HepG2 (cell line): ENCODE measurements at regions not wholly inside any gene's neighbourhood (a gene's known extent, or its start where the extent isn't known, plus 50 kb on each side); places are given as distances from the start of the nearest gene placed in this dataset.

Experiments
- ATAC-seq: fragments of 200-7000 bp; cut with Tn5 transposase; 3 replicates; pipeline ENCODE4 v1.9.1; 2020; ENCODE audit warnings: mild to moderate bottlenecking, moderate library complexity
- BruUV-seq: library from RNA; stranded (reverse); fragments of 400-500 nt; replicated peaks from 2 replicates; lab custom pipeline; 2021; lab: Mats Ljungman, UMichigan
- CTCF ChIA-PET: fragments of 300-600 bp; formaldehyde crosslinking; extraction: SDS; loops from one replicate; lab custom pipeline; 2021; ENCODE audit warnings: low total read pairs, inconsistent platforms, low intra/inter-chr PET ratio; lab: Yijun Ruan, JAX
- POLR2A ChIA-PET: fragments of 350-600 bp; sonication (Branson Sonifier 250); formaldehyde crosslinking; loops from one replicate; lab custom pipeline; 2020; ENCODE audit warnings: antibody characterized with exemption, inconsistent platforms; lab: Yijun Ruan, JAX
- DNase-seq: peaks from one replicate; pipeline ENCODE4 v3.0.0-alpha.2; 2015; ENCODE audit warnings: low spot score
- FAIRE-seq: peaks from 3 replicates; lab custom pipeline; 2011; peaks lifted over from hg19 to GRCh38; lab: Jason Lieb, UNC
- H2AFZ ChIP-seq: one replicate; pipeline ENCODE4 v1.6.1; 2011; ENCODE audit warnings: low read length, inconsistent platforms
- H3K27ac ChIP-seq: fragments of 300-600 bp; 3 replicates; pipeline ENCODE4 v1.8.0; 2011; ENCODE audit warnings: mixed run types, mild to moderate bottlenecking, mixed read lengths, low read length, inconsistent platforms; ENCODE audit not compliant: insufficient read depth; ENCODE audit errors: extremely low read length
- H3K27me3 ChIP-seq, 2 experiments: fragments of 200-600 bp in 1 of 2; 2 replicates in 1 of 2; 3 replicates in 1 of 2; pipeline versions ENCODE4 v1.6.0 to v1.8.0; 2011; ENCODE audit warnings: low read length in 2 of 2, mild to moderate bottlenecking in 2 of 2, moderate library complexity in 2 of 2, inconsistent platforms in 1 of 2; ENCODE audit not compliant: insufficient read depth in 2 of 2, control insufficient read depth in 1 of 2
- H3K36me3 ChIP-seq, 2 experiments: fragments of 200-600 bp in 1 of 2; replicated peaks in 1 of 2; 2 replicates in 1 of 2; 3 replicates in 1 of 2; pipeline versions ENCODE4 v1.5.1 to v1.8.0; 2011; ENCODE audit warnings: low read length in 2 of 2, inconsistent platforms in 1 of 2; ENCODE audit not compliant: insufficient read depth in 2 of 2, control insufficient read depth in 1 of 2
- H3K4me1 ChIP-seq: 2 replicates; pipeline ENCODE4 v1.5.1; 2012; ENCODE audit warnings: low read length, inconsistent platforms; ENCODE audit not compliant: insufficient read depth
- H3K4me2 ChIP-seq: 2 replicates; pipeline ENCODE4 v1.6.0; 2011; ENCODE audit warnings: low read depth, low read length, inconsistent platforms
- H3K4me3 ChIP-seq, 3 experiments: fragments of 200-600 bp in 1 of 3; sonication (generic), shearing (Covaris generic) in 1 of 3; replicated peaks in 1 of 3; 2 replicates each; pipeline ENCODE4 v1.5.1; 2011 to 2016; ENCODE audit warnings: low read length in 3 of 3, inconsistent platforms in 2 of 3, low read depth in 2 of 3, mild to moderate bottlenecking in 2 of 3, control low read depth in 1 of 3, mixed read lengths in 1 of 3; ENCODE audit not compliant: insufficient read depth in 1 of 3
- H3K79me2 ChIP-seq: one replicate; pipeline ENCODE4 v1.6.1; 2011; ENCODE audit warnings: low read length, inconsistent platforms; ENCODE audit not compliant: insufficient read depth
- H3K9ac ChIP-seq: 2 replicates; pipeline ENCODE4 v1.6.0; 2011; ENCODE audit warnings: mild to moderate bottlenecking, low read depth, low read length, inconsistent platforms; ENCODE audit not compliant: insufficient read depth
- H3K9me3 ChIP-seq: 2 replicates; pipeline ENCODE4 v1.5.1; 2012; ENCODE audit warnings: mild to moderate bottlenecking, low read length
- H4K20me1 ChIP-seq: 2 replicates; pipeline ENCODE4 v1.6.0; 2011; ENCODE audit warnings: inconsistent platforms, mild to moderate bottlenecking, low read length, moderate library complexity; ENCODE audit not compliant: insufficient read depth
- ONECUT2 ChIP-seq: sonication (generic); formaldehyde crosslinking; IDR thresholded peaks from 2 replicates; pipeline ENCODE4 v1.4.0; 2020; ENCODE audit warnings: missing genetic modification reagents
- SIX4 ChIP-seq: sonication (generic); formaldehyde crosslinking; IDR thresholded peaks from 2 replicates; pipeline ENCODE4 v1.4.0; 2020; ENCODE audit warnings: missing genetic modification reagents
- TMF1 ChIP-seq: sonication (generic); formaldehyde crosslinking; IDR thresholded peaks from 2 replicates; pipeline ENCODE4 v1.8.1; 2022; ENCODE audit warnings: low read depth, missing genetic modification reagents
- ZBTB7A ChIP-seq: sonication (generic); formaldehyde crosslinking; IDR thresholded peaks from 2 replicates; pipeline ENCODE4 v1.8.0; 2022; ENCODE audit warnings: mild to moderate bottlenecking, missing genetic modification reagents
- ZNF205 ChIP-seq: IDR thresholded peaks from 2 replicates; pipeline ENCODE4 v1.6.1; 2018; ENCODE audit warnings: missing biosample characterization, missing genetic modification reagents
- ZNF367 ChIP-seq: sonication (generic); formaldehyde crosslinking; IDR thresholded peaks from 2 replicates; pipeline ENCODE4 v1.4.0; 2020; ENCODE audit warnings: missing genetic modification reagents, borderline replicate concordance
- ZNF407 ChIP-seq: sonication (generic); formaldehyde crosslinking; IDR thresholded peaks from one replicate; pipeline ENCODE4 v1.5.1; 2020; ENCODE audit warnings: mild to moderate bottlenecking, missing genetic modification reagents; ENCODE audit errors: not compliant biosample characterization
- ZNF549 ChIP-seq: sonication (generic); formaldehyde crosslinking; IDR thresholded peaks from 2 replicates; pipeline ENCODE4 v1.5.0; 2020; ENCODE audit warnings: missing genetic modification reagents
- WGBS: methylation state at CpG from one replicate; pipeline ENCODE4 v1.1.6; 2017; ENCODE audit warnings: low lambda C conversion rate; 5-methylcytosine and 5-hydroxymethylcytosine counted together
- in situ Hi-C: cut with HindIII; loops from 2 replicates; pipeline ENCODE4 v1.10.0; 2017; ENCODE audit warnings: low pct_unique_long_range_greater_than_20kb; ENCODE audit not compliant: extremely low pct_ligation_motif_present
- intact Hi-C: fragments of 100-400 bp; cut with micrococcal nuclease; formaldehyde crosslinking; loops from one replicate; pipeline ENCODE4 v1.10.0; 2022; ENCODE audit not compliant: unreplicated experiment

DNA sequence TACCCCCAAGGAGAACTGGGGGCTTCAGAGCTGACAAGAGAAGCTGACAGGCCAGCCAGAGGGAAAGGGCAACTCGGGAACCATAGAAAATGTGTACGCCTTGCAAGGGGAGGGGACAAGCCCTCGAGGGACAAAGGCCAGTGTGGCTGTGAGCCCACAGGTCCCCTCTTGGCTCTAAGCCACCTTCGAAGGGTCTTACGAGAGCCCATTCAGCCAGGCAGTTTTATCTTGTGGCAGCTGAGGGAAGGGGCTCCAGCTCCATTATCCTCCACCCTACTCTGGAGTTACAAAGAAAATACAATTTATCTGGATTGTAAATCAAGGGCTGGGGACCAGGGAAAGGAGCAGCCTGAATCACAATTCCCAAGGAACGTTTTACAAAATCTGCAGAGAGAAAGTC, 159.5 kb upstream of the ZMIZ1 start:
- no peak for ATAC-seq
- no peaks in the 10 kb centered on the region for H3K36me3 ChIP-seq
- 2% methylated on average over 6 of the region's 6 CpGs for WGBS
- H3K79me2 ChIP-seq, result no peaks in the 10 kb centered on the region
- no peak for DNase-seq
- no TSS peak for BruUV-seq
- FAIRE-seq, result no peak
- H3K9me3 ChIP-seq, result no peaks in the 10 kb centered on the region
- H3K9ac ChIP-seq, result no peak overlapping the region
- H3K4me1 ChIP-seq, result peaks cover 61% of the 10 kb centered on the region
- no peak overlapping the region for H3K27ac ChIP-seq
- in situ Hi-C loops, result no loop called here
- no peak overlapping the region for H3K4me3 ChIP-seq
- ChIA-PET CTCF (no interaction called here), POLR2A (no interaction called here)
- H3K27me3 ChIP-seq, result peaks cover 8 to 63% of the 10 kb centered on the region in 2 experiments
- no peak overlapping the region for H2AFZ ChIP-seq
- intact Hi-C loops, result no loop called here
- no peak for TF ChIP-seq TMF1 (CRISPR knock-in tag)
- no peak overlapping the region for H3K4me2 ChIP-seq
- no peaks in the 10 kb centered on the region for H4K20me1 ChIP-seq

GRCh38 chr10:78910021-78910420, 158.7 kb upstream of the ZMIZ1 start:
- FAIRE-seq, result no peak
- no peak for ATAC-seq
- no TSS peak for BruUV-seq
- H2AFZ ChIP-seq, result no peak overlapping the region
- intact Hi-C loops (loop anchor here (10.0 kb wide), 1 partner anchor 65 kb away; no protein-coding TSS in a partner anchor), in situ Hi-C loops (no loop called here)
- no peak for DNase-seq
- peaks cover 3% of the 10 kb centered on the region for H4K20me1 ChIP-seq
- TF ChIP-seq ZNF205, result no peak
- TF ChIP-seq ZNF407, result no peak
- TF ChIP-seq ONECUT2 (CRISPR knock-in tag), result no peak
- no peak for TF ChIP-seq SIX4 (CRISPR knock-in tag)
- TF ChIP-seq ZBTB7A (CRISPR knock-in tag), result no peak
- no peak for TF ChIP-seq ZNF367 (CRISPR knock-in tag)
- no peak for TF ChIP-seq ZNF549 (CRISPR knock-in tag)
- TF ChIP-seq, all 625 proteins: peak for 0
- H3K9me3 ChIP-seq, result no peaks in the 10 kb centered on the region
- CTCF ChIA-PET, result no interaction called here
- peaks cover 7 to 65% of the 10 kb centered on the region in 2 experiments for H3K27me3 ChIP-seq
- H3K27ac ChIP-seq, result no peak overlapping the region
- H3K9ac ChIP-seq, result no peak overlapping the region
- H3K79me2 ChIP-seq, result no peaks in the 10 kb centered on the region
- POLR2A ChIA-PET, result no interaction called here
- H3K4me2 ChIP-seq, result no peak overlapping the region
- peaks cover 67% of the 10 kb centered on the region for H3K4me1 ChIP-seq
- H3K4me3 ChIP-seq, result no peak overlapping the region
- WGBS, result 33% methylated on average over 3 of the region's 3 CpGs
- no peaks in the 10 kb centered on the region for H3K36me3 ChIP-seq
